SK-N-DZ (cell line): ENCODE measurements at regions not wholly inside any gene's neighbourhood (a gene's known extent, or its start where the extent isn't known, plus 50 kb on each side); places are given as distances from the start of the nearest gene placed in this dataset.

Source experiments
- DNase-seq: peaks from one replicate; pipeline ENCODE4 v3.0.0-alpha.2; 2015; ENCODE audit warnings: low spot score

DNA sequence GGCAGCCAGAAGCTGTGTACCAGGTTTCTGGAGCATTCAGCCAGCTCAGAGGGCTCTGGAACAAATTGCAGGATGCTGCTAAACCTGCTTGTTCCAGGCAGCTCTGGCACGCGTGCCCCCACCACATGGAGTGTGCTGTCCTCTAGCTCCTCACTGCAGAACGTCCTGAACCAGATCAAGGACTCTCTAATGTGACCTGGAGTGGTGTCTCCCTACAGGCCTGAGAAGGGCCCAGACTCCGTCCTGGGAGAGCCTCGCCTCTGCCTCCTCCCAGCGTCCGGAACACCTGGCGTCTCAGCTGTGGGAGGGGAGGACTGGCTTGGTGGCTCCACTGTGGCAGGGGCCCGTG, 115.6 kb upstream of the GPC1 start:
- DNase-seq = no peak

DNA sequence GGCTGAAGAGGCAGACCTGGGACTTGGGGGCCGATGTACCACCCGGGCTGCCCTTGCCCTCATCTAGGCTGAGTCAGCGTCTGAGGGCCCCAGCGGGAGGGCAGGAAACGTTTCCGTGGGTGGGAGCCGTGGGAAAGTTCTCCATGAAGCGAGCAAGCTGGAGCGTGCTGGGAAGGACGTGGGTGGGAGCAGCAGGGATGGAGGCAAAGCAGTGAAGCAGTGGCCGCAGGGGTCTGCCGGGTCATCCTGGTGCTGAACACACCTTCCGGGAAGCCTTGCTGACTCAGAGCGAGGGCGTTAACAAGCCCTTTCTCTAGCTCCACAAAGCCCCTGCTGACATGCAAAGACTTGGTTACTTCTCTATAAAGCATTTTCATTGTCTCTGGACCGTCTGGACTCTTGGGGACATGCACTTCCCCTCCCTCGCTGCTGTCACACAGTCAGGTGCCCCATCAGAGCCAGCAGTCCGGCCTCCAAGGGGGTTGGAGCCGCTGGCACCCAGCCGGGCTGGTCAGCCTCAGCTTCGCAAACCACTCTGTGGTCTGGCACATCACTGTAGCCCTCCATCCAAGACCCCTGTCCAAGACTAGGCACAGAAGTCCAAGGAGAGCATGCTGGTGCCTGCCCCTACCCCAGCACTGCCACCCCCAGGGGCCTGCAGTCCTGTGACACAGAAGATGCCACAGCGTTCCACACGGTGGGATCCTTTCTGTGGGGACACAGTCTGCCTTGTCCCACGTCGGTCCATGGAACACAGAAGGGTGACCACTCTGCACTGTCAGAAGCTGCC, 115.1 kb upstream of the GPC1 start:
- DNase-seq = no peak

DNA sequence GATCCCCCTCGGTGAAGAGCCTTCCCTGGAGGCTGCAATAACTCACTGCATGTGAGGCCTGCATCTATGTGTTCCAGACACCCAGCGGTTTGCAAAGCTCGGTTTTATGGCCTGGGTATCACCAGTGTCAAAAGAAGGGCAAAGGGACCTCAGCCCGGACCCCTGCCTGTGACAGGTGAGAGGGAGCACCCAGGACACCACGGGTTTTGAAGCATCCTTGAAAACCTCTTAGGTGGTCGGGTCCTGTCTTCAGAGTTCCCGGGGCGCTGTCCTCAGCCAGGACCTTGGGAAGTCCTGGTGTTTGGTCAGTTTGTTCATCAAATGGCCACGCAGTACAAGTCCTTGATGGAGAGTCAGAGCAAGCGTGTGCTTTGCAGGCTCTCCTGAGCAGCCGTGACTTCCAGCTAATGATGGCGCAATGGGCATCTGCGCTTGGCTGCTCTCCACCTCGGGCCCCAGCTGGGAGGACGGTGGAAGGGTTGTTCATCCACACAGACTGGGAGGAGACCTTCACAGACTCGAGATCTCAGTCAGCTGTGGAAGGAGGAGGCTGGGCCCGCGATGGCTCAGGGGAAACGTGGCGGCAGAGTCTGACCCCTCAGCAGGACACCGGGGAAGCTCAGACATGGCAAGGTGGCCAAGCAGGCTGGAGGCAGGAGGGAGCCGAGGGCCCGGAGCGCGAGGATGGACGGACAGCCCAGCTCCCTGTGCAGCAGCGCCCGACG, 113.1 kb upstream of the GPC1 start:
- DNase-seq = no peak

DNA sequence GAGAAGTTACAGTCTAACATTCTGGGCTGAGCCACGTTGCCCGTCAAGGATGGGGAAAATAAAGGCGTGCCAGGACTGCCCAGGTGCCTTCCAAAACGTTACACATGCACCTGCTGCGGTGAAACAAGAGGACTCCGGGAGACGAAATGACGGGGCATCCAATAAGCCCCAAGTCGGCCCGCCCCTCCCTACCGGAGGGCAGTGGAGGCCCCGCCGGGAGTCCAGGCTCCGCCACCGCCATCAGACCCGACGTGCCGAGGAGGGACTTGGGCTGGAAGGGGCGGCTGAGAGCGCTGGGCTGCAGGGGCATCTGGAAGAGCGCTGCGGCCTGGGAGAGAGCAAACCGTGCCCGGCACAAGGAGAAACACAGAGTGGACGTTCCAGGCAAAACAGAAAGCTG, 112.5 kb upstream of the GPC1 start:
- DNase-seq = no peak

DNA sequence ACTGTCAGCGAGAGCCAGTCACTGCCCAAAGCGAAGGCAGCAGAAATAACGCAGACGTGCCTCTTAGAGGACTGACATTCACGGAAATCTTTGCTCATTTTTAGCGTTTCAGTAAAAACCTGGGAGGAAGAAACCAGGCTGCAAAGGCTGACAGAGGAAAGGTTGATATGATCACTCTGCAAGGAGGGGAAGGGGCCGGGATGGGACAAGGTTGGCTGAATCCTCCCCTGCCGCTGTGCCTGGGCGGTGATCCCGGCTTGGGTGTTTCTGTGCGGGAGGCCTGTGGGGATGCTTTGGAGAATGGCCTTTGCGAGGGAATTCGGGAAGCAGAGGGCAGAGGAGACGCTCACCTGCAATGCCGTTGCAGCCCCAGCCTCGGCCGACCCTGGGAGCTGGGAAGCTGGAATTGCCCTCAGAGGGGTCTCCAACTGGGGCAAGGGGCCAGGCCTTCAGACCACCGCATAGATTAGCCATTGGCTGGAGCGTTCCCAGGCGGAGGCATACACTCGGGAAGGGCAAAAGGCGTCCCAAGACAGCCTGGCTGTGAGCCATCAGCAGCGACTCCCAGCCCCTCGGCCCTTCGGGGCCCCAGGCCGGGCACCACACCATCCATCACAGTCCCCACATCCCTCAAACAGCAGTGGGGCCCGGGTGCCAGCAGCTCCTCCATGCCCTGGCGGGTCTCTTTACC, 111.7 kb upstream of the GPC1 start:
- no peak for DNase-seq

DNA sequence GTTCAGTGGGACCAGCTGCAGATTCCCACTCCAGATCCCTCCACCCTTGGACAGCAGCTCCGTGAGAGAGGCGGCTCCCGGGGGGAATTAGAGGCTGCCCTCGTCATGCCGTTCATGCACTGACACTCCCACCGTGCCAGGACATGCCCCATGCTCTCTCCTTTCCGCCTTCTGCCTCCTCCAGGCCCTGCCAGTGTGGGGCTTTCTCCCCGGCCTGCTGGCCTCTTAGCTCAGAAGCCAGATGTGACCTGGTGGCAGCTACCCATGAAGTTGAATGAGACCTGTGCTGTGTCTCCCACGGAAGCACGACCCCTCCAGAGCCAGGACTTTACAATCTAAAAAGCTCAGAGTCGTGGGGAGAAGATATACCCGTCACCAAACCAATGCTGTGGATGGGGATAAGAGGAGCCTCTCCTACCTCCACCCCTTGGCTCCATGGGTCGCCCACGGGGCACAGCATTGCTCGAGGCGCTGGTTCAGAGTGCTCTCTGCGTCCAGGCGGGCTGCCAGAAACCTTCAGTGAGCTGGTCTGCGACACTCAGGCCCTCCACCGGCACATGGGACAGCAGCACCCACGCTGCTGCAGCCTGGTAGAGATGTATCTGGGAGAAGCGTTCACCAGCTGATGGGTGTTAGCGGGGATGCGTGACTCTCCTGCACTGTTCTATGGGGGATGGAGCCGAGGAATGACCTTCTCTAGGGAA, 111.0 kb upstream of the GPC1 start:
- DNase-seq = no peak

DNA sequence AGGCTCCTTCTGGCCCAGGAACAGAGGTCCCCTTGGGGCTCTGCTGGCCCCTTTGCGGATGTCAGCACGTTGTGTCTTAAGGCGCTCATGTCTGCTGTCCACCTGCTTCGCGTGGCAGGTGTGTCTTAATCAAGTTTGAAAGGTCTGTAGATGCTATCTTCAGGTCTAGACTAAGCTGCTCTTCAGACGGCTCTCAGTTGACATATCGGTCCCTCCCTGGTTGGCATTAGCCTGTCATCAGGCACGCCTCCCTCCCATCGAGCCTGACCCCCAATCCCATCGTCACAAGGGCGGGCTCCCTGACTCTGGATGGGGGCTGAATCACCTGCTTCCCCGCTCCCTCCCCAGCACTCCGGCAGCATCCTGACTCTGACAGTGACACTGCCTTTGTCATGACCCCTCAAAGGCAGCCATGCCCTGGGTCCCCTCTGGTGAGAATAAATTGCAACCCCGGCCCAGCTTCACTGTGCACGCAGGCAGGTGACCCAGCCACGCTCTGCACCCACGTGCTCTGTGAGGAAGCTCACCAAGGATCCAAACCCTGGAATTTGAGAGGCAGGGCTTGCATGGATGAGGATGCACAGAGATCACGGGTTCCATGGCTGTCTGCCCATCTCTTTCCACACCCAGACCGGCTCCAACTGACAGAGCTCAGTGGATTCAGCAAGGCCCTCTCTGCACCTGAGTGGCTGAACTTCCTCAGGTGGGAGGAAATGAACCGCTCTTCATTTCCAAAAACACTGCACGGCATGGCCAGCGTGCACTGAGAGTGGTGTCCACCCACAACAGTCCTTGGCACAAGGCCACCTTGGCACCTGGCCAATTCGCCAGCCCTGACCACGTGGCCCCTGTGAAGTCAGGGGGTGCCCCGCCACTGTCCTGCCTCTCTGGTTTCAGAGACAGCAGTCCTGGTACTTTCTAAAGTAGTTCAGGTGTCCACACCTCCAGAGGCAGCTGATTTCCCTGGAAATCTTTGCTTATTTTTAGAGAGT, 110.2 kb upstream of the GPC1 start:
- peak; percentile 77 for DNase-seq

DNA sequence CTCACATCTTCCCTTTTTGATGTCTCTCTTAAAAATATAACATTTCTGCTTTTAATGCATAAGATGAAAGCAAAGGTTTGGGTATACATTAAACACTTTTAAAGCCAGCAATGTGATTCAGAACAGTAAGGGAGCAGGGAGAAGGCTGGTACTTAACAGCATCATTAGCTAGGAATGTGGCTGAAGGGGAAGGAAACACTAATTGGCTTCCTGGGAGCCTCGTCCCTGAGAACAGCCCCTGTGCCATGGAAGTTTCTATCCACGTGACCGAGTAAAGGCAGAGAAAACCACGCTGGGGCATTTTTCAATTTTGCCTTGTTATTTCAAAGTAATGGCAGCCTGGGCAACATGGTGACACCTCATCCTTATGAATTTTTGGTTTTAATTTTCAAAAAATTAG, 109.2 kb upstream of the GPC1 start:
- no peak for DNase-seq

DNA sequence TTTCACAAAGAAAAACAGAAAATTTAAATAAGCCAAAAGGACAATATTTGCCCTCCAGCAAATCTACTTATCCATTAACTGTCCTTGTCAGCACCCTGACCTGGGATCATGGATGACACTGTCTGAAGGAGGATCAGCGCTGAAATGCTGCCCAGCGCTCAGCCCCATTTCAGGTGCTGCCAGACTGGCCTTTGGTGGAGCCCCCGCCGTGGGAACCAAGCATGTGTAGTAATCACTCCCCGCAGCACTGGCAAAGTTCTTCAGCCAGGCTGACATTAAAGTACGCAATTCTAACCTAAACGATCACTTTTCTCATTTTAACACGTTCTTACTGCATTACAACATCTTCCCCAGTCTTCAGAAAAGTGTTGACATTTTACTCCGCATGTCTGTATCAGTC, 108.6 kb upstream of the GPC1 start:
- no peak for DNase-seq

DNA sequence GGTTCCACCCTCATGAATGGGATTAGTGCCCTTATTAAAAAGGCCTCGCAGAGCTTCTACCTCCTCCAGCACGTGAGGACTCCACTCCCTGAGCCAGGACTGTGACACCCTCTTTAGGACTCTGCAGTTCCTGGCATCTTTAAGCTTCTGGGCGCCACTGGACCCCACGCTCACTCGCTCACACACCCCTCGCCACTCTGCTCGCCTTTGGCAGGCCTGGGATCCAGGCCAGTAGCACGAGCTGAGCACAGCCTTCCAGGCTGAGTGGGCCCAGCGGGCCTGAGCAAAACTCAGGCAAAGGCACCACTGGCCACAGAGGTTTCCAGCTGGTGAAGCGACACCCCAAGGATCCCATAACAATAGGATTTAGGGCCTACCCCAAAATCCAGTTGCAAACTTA, 107.9 kb upstream of the GPC1 start:
- DNase-seq = no peak

DNA sequence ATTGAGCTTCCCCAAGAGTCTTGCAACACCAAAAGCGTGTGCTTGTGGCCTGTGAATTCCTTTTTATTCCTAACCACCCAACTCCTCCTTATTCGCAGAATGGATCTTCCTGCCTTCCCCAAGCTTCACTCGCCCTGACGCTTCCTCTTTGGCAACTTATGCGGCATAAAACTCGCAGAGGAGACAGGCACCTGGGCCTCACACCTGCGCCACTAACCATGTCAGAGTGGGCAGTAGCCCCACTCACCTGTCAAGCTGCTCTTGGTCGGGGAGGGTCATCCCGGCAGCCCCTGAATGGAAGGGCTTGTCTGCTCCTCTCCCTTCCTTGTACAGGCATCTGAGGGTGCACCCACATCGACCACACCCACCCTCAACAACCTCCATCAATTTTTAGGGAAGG, 106.9 kb upstream of the GPC1 start:
- no peak for DNase-seq

DNA sequence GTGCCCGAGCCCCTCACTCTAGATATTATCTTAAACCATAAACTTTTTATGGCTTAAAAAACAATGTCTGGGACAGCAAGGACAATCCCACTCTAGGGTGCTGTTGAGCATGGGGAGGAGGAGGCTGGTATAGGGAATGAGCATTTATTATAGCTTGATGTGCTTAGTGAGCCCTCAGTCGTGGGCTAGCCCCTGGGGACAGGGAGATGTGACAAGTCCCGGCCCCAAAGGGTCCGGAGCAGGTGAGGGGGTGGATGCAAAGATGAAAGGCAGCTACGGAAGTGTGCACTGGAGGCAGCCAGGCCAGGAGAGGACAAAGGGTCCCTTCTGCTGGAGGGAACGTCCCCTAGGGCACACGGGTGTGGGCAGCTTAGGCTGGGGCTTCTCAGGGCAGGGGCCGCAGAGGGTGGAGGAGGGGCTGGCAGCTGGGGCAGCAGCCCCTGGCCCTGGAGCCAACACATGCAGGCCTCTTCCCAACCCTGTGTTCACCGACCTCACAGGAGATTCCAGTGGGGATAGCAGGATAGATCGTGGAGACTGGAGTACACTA, 106.3 kb upstream of the GPC1 start:
- no peak for DNase-seq

DNA sequence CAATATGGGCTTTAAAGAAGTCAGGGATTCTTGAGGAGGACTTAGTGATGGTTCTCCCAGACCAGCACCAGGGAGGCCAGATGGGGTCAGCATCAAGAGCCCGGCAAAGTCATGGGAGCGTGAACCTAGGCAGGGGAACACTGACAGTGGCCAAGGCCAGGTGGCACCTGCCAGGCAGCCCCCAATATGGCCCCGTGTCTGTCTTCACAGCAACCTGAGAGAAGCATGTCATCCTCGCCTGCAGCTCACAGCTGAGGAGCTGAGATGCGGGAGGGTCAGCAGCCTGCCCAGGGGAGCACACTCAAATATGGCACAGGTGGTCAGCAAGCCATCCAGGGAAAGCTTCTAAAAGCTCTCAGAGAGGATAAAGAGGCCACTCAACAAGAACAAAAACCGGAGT, 105.7 kb upstream of the GPC1 start:
- DNase-seq = no peak

DNA sequence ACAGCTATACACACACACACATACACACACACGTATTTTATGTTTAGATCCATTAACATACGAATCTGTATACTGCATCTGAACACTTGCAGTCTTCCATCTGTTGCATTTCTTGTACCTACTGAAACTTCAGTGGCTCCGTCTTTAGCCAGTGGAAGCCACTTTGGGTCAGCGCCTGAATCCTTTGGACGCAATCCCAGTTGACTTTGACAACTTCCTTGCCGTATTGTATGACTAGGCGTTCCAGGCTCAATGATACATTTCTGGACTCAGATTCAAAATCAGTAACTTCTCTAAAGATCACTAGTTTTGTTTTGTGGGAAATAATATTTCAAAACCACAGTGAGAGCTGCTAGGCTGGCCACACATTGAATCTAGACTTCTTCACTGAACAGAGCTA, 101.5 kb upstream of the GPC1 start:
- no peak for DNase-seq

DNA sequence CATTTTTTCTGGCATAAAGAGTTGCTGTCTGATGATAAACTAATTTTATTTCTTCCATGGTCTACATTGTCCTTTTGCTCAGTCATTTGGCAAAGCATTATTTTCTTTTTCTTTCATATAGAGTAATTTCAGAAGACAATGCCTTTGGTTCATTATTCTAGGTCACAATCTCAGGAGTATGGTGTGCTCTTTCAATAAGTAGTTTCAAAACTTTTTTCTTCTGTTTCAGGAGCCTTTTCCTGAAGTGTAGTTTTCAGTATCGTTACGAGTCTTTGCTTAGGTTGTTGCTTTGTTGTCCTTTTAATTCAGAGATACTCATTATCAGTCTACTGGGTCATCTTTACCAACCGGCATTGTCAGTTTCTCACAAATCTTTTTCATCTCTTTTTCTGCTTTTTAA, 100.4 kb upstream of the GPC1 start:
- DNase-seq = no peak

DNA sequence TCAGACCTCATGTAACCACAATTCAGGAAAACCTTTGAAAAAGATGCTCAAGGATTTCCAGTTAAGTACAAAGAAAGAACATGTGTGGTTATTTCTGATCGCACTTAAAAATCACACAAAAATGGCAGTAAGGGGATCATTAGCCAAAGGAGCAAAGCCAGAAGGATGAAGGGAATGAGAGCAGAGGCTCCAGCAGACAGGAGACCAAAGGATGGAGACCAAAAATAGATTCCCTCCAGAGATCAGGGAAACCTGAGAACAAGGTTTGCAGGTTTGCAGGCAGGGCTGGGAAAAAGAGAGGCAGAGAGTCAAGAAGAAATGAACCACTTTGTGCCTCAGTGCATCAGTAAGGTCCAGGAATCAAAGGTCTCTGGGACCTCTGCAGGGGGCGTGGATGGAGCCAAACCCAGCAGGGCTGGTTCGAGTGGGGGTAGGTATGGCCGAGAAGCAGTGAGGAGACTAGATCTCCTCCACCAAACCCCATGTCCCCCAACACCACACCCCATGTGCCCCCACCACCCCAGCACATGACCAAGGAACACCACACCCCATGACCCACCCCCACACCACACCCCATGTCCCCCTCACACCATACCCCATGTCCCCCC, 98.5 kb upstream of the GPC1 start:
- DNase-seq = no peak

DNA sequence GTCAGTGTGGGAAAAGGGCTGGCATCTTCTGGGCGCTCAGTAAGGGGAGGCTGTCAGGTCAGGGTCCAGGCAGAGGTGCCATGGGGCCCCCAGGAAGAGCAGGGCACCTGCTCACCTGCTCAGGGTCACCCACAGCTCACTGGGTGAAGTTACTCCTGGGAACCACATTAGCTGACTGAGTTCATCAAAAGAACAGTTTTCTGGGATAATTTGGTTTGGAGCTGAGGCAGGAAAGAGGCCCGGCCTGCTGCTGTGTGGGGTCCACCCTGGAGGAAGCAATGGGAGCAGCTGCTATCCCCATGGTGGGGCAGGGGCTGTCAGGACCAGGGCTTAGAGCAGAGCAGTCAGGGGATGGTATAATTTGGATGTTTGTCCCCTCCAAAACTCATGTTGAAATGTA, 97.2 kb upstream of the GPC1 start:
- no peak for DNase-seq

DNA sequence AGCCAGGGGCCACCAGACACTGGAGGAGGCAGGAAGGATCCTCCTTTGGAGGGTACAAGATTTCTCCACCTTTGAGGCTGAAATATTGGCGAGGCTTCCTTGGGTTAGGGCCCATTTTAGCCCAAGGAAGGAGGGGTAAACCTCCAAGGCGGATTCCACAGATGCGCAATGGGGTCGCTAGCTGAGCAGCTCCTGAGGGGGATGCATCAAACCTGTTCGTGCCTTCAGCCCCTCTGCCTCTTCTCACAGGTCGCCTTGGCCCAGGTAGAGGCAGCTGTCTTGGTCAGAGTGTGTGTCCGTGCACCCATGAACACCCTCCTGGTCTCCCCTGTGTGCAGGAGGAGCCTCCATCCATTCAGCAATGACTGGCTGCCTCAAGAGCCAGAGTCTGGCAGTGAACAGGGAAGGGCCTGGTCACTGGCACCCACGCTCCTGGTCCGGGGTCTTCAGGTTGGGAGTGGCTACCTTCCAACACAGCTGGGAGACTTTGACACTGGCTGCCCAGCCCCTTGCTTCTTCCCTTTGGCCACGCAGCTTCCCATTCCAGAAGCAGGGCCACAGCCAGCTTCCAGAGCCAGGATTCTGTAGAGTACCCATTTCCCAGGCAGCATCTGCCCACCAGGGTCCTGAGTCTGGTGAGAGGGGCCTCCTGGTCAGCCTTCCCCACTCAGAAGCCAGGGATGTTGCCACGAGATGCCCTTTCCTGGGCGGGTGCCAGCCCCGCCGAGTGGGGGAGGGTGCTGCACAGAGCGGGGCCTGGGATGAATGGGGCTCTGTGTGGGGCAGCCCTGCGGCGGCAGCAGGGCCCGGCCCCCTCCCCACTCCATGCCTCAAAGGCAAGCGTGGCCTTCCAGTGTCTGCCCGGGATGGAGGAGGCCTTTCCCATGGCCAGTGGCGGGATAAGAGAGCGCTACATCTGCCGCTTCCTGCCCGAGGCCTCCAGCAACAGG, 95.8 kb upstream of the GPC1 start:
- DNase-seq = no peak

DNA sequence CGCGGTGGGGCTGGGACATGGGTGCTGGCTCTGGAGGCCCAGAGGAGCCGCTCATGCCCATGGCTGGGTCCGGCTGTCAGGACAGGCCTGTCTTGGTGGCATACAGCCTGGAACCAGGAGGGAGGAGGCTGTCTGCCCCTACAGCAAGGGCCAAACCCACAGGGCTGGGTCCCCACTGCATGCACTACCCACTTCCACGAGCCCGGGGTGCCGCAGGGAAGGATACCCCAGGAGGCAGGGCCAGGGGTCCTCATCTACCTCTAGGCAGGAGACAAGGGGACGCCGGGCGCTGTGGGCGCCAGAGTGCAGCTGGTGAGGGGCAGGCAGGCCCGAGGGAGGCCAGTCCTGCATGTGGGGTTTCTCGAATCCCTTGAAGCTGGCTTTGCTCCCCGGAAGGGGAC, 95.1 kb upstream of the GPC1 start:
- no peak for DNase-seq
